ENCODE measurements at regions not wholly inside any gene's neighbourhood (a gene's known extent, or its start where the extent isn't known, plus 50 kb on each side); places are given as distances from the start of the nearest gene placed in this dataset.

GRCh38 chr18:30489890-30490643, 552.5 kb downstream of the DSC3 start:
- TF ChIP-seq EZH2 (IDR thresholded peaks at IDR 0.05; ENCODE audit: low read length, missing control alignments) (no peak), CTCF (conservative IDR thresholded peaks at IDR 0.05 in 1 of 2, IDR thresholded peaks at IDR 0.05 in 1 of 2; ENCODE audit: low read depth in 1 of 2, low read length in 2 of 2) (no peak)

Measured in fibroblast of lung (primary cell).